CD14-positive monocyte (primary cell): ENCODE measurements at regions not wholly inside any gene's neighbourhood (a gene's known extent, or its start where the extent isn't known, plus 50 kb on each side); places are given as distances from the start of the nearest gene placed in this dataset.

Experiments
- DNase-seq, 3 donors: peaks; one replicate each; pipeline ENCODE4 v3.0.0-alpha.2; 2011 to 2022
- H2AFZ ChIP-seq: 2 replicates; pipeline ENCODE4 v1.6.0; 2012; ENCODE audit warnings: mild to moderate bottlenecking, low read depth, low read length, inconsistent platforms; ENCODE audit not compliant: insufficient read depth, poor library complexity, severe bottlenecking
- H3K27ac ChIP-seq, 2 donors: 1 replicate in 1 of 2; 2 replicates in 1 of 2; pipeline ENCODE4 v1.5.1; 2012 to 2013; ENCODE audit warnings: low read length in 2 of 2, control low read depth in 1 of 2, inconsistent platforms in 1 of 2, low read depth in 1 of 2, mild to moderate bottlenecking in 1 of 2
- H3K27me3 ChIP-seq, 2 donors: one replicate each; pipeline versions ENCODE4 v1.6.0 to v1.6.1; 2011 to 2013; ENCODE audit warnings: low read length in 2 of 2; ENCODE audit not compliant: control insufficient read depth in 2 of 2, insufficient read depth in 2 of 2
- H3K36me3 ChIP-seq, 2 donors: replicated peaks in 1 of 2; 1 replicate in 1 of 2; 2 replicates in 1 of 2; pipeline versions ENCODE4 v1.5.1 to v1.6.1; 2012 to 2013; ENCODE audit warnings: low read length in 2 of 2, control low read depth in 1 of 2, inconsistent platforms in 1 of 2, mild to moderate bottlenecking in 1 of 2; ENCODE audit not compliant: insufficient read depth in 2 of 2, control insufficient read depth in 1 of 2
- H3K4me1 ChIP-seq, 2 donors: 1 replicate in 1 of 2; 2 replicates in 1 of 2; pipeline versions ENCODE4 v1.5.1 to v1.6.1; 2012 to 2013; ENCODE audit warnings: low read length in 2 of 2, control low read depth in 1 of 2, inconsistent platforms in 1 of 2, mild to moderate bottlenecking in 1 of 2, moderate library complexity in 1 of 2; ENCODE audit not compliant: insufficient read depth in 2 of 2, control insufficient read depth in 1 of 2
- H3K4me2 ChIP-seq: replicated peaks from 2 replicates; pipeline ENCODE3; 2012; ENCODE audit warnings: low read length, moderate library complexity, mild to moderate bottlenecking; ENCODE audit not compliant: poor library complexity, severe bottlenecking; ENCODE audit errors: extremely low read depth
- H3K4me3 ChIP-seq, 3 experiments: fragments of 200-600 bp in 1 of 3; sonication (generic) in 1 of 3; replicated peaks in 1 of 3; 1 replicate in 2 of 3; 2 replicates in 1 of 3; pipeline ENCODE4 v1.5.1; 2011 to 2013; ENCODE audit warnings: low read length in 3 of 3, mild to moderate bottlenecking in 3 of 3, control low read depth in 2 of 3, low read depth in 2 of 3, inconsistent platforms in 1 of 3, moderate library complexity in 1 of 3
- H3K79me2 ChIP-seq: 2 replicates; pipeline ENCODE4 v1.6.0; 2012; ENCODE audit warnings: mild to moderate bottlenecking, control low read depth, inconsistent platforms, low read length, moderate library complexity; ENCODE audit not compliant: insufficient read depth
- H3K9ac ChIP-seq: 2 replicates; pipeline ENCODE4 v1.6.0; 2017; ENCODE audit warnings: low read length, mild to moderate bottlenecking; ENCODE audit not compliant: insufficient read depth, poor library complexity, severe bottlenecking
- H3K9me3 ChIP-seq, 2 donors: replicated peaks in 1 of 2; 1 replicate in 1 of 2; 2 replicates in 1 of 2; pipeline versions ENCODE4 v1.5.1 to v1.6.1; 2012 to 2013; ENCODE audit warnings: low read length in 2 of 2, control low read depth in 1 of 2; ENCODE audit not compliant: control insufficient read depth in 1 of 2, insufficient read depth in 1 of 2
- H4K20me1 ChIP-seq: 2 replicates; pipeline ENCODE4 v1.6.0; 2012; ENCODE audit warnings: mild to moderate bottlenecking, low read length, control low read depth, moderate library complexity; ENCODE audit not compliant: insufficient read depth
- H3K27ac Mint-ChIP-seq, 7 donors: one replicate each; pipeline ENCODE4 v1.8.0; 2020; ENCODE audit warnings: mild to moderate bottlenecking in 7 of 7, mixed read lengths in 7 of 7, moderate library complexity in 6 of 7, inconsistent platforms in 2 of 7
- H3K27me3 Mint-ChIP-seq, 3 donors: one replicate each; pipeline ENCODE4 v1.8.0; 2021 to 2022; ENCODE audit warnings: low read depth in 3 of 3, mild to moderate bottlenecking in 3 of 3, mixed read lengths in 3 of 3, moderate library complexity in 3 of 3, inconsistent platforms in 1 of 3
- H3K36me3 Mint-ChIP-seq, 2 donors: one replicate each; pipeline ENCODE4 v1.8.0; 2020; ENCODE audit warnings: mixed read lengths in 2 of 2, inconsistent platforms in 1 of 2, mild to moderate bottlenecking in 1 of 2
- H3K4me1 Mint-ChIP-seq: one replicate; pipeline ENCODE4 v1.8.0; 2020; ENCODE audit warnings: mild to moderate bottlenecking, mixed read lengths
- H3K4me3 Mint-ChIP-seq, 2 donors: one replicate each; pipeline ENCODE4 v1.8.0; 2020; ENCODE audit warnings: mild to moderate bottlenecking in 2 of 2, mixed read lengths in 2 of 2, moderate library complexity in 1 of 2
- H3K9me3 Mint-ChIP-seq, 7 donors: one replicate each; pipeline ENCODE4 v1.8.0; 2020 to 2022; ENCODE audit warnings: mixed read lengths in 7 of 7, mild to moderate bottlenecking in 6 of 7, moderate library complexity in 6 of 7, inconsistent platforms in 2 of 7
- CTCF ChIP-seq: fragments of 200-600 bp; IDR thresholded peaks from one replicate; pipeline ENCODE4 v1.8.0; 2022; ENCODE audit warnings: antibody characterized with exemption, mild to moderate bottlenecking
- WGBS: methylation state at CpG from one replicate; pipeline ENCODE4 v1.1.5; 2013; ENCODE audit warnings: missing lambda C conversion rate; ENCODE audit not compliant: insufficient coverage; 5-methylcytosine and 5-hydroxymethylcytosine counted together
- intact Hi-C, 2 donors: fragments of 100-400 bp; cut with micrococcal nuclease; formaldehyde crosslinking; loops; one replicate each; pipeline versions ENCODE4 v1.15.0 to v1.15.1; 2023

GRCh38 chr2:128408349-128409305, 90.0 kb upstream of the HS6ST1 start:
- Mint-ChIP-seq H3K27me3 (peaks cover 0 to 9% (median 5%) of the 10 kb centered on the region in 3 donors), H3K9me3 (peaks cover 0 to 1% (median 0%) of the 10 kb centered on the region in 7 donors), H3K4me3 (no peak overlapping the region), H3K27ac (peak overlapping the region in 1 of 7 donors; percentile 59), H3K36me3 (no peaks in the 10 kb centered on the region), H3K4me1 (no peaks in the 10 kb centered on the region)
- intact Hi-C loops: no loop called here
- Histone ChIP-seq H3K4me1 (no peaks in the 10 kb centered on the region), H3K9me3 (no peaks in the 10 kb centered on the region), H4K20me1 (no peaks in the 10 kb centered on the region), H3K4me2 (no peak overlapping the region), H3K79me2 (no peaks in the 10 kb centered on the region), H3K9ac (no peak overlapping the region), H3K27me3 (no peaks in the 10 kb centered on the region), H2AFZ (no peak overlapping the region), H3K27ac (no peak overlapping the region), H3K4me3 (no peak overlapping the region), H3K36me3 (no peaks in the 10 kb centered on the region)
- no peak for TF ChIP-seq CTCF
- no peak for DNase-seq
- 30% methylated on average over 13 of the region's 17 CpGs for WGBS

- TF ChIP-seq CTCF: no peak
- Mint-ChIP-seq H3K9me3 (peaks cover 0 to 1% (median 0%) of the 10 kb centered on the region in 7 donors), H3K4me3 (no peak overlapping the region), H3K36me3 (no peaks in the 10 kb centered on the region), H3K27ac (no peak overlapping the region), H3K4me1 (no peaks in the 10 kb centered on the region), H3K27me3 (peaks cover 0 to 9% (median 5%) of the 10 kb centered on the region in 3 donors)
- intact Hi-C loops: no loop called here
- H2AFZ ChIP-seq: no peak overlapping the region
- H3K27ac ChIP-seq: no peak overlapping the region
- no peak for DNase-seq
- no peaks in the 10 kb centered on the region for H3K4me1 ChIP-seq
- H3K36me3 ChIP-seq: no peaks in the 10 kb centered on the region
- 92% methylated on average over 5 of the region's 9 CpGs for WGBS
- H3K9ac ChIP-seq: no peak overlapping the region
- no peak overlapping the region for H3K4me2 ChIP-seq
- H3K4me3 ChIP-seq: no peak overlapping the region
- no peaks in the 10 kb centered on the region for H4K20me1 ChIP-seq
- H3K9me3 ChIP-seq: no peaks in the 10 kb centered on the region
- no peaks in the 10 kb centered on the region for H3K79me2 ChIP-seq
- no peaks in the 10 kb centered on the region for H3K27me3 ChIP-seq
Observed at GRCh38 chr2:128409326-128410034, 90.8 kb upstream of the HS6ST1 start.
